Osteoblast (primary cell): ENCODE measurements at regions not wholly inside any gene's neighbourhood (a gene's known extent, or its start where the extent isn't known, plus 50 kb on each side); places are given as distances from the start of the nearest gene placed in this dataset.

Experiments
- DNase-seq: peaks from one replicate; pipeline ENCODE4 v3.0.0; 2011; ENCODE audit warnings: low spot score, mixed read lengths; ENCODE audit not compliant: insufficient read length; ENCODE audit errors: missing footprints
- H2AFZ ChIP-seq: 2 replicates; pipeline ENCODE4 v1.6.0; 2011; ENCODE audit warnings: mild to moderate bottlenecking, low read length
- H3K27ac ChIP-seq: 2 replicates; pipeline ENCODE4 v1.5.1; 2011; ENCODE audit warnings: mild to moderate bottlenecking, low read depth, low read length, moderate library complexity
- H3K27me3 ChIP-seq: 2 replicates; pipeline ENCODE4 v1.6.0; 2012; ENCODE audit warnings: mild to moderate bottlenecking, control low read depth, inconsistent platforms, low read length, moderate library complexity; ENCODE audit not compliant: insufficient read depth
- H3K36me3 ChIP-seq: 2 replicates; pipeline ENCODE4 v1.5.1; 2011; ENCODE audit warnings: mild to moderate bottlenecking, low read length, control low read depth, moderate library complexity; ENCODE audit not compliant: insufficient read depth
- H3K4me1 ChIP-seq: 2 replicates; pipeline ENCODE4 v1.5.1; 2011; ENCODE audit warnings: mild to moderate bottlenecking, low read length, control low read depth, moderate library complexity; ENCODE audit not compliant: insufficient read depth
- H3K4me2 ChIP-seq: 2 replicates; pipeline ENCODE4 v1.6.0; 2011; ENCODE audit warnings: mild to moderate bottlenecking, low read length; ENCODE audit not compliant: insufficient read depth
- H3K4me3 ChIP-seq: fragments of 200-600 bp; sonication (generic); 3 replicates; pipeline ENCODE4 v1.5.1; 2012; ENCODE audit warnings: mild to moderate bottlenecking, low read length, inconsistent platforms; ENCODE audit not compliant: insufficient read depth
- H3K79me2 ChIP-seq: 2 replicates; pipeline ENCODE4 v1.6.0; 2012; ENCODE audit warnings: mild to moderate bottlenecking, low read length, control low read depth, inconsistent platforms; ENCODE audit not compliant: insufficient read depth
- H3K9me3 ChIP-seq: 2 replicates; pipeline ENCODE4 v1.5.1; 2011; ENCODE audit warnings: low read depth, low read length, control low read depth
- H4K20me1 ChIP-seq: 2 replicates; pipeline ENCODE4 v1.6.0; 2012; ENCODE audit warnings: mild to moderate bottlenecking, low read length, control low read depth; ENCODE audit not compliant: insufficient read depth
- TF ChIP-seq, protein P1 (sequence below): IDR thresholded peaks from 2 replicates; pipeline ENCODE4 v1.5.1; 2011; ENCODE audit warnings: mild to moderate bottlenecking, low read depth, low read length, moderate library complexity; ENCODE audit errors: extremely low read depth

DNA sequence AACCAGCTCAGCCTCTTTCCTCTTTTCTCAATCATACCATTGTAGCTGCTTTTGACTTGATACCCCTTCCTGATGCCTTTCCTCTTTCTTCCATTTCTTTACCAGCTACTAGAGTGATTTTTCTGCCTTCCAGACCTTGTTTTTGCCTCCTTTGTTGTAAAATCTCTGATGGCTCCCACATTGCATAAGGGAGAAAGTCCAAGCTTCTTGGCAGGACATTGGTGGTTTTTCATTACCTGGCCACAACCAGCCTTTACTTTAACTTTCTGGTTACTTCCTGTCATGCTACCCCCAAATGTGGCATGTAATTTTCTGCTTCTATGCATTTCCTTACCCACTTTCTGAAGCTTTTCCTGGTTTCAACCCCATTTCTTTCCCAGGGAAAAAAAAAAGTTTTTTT lies 452.5 kb downstream of the TMEM38B start:
- H2AFZ ChIP-seq, result no peak overlapping the region
- no peak overlapping the region for H3K27ac ChIP-seq
- H3K4me1 ChIP-seq, result no peaks in the 10 kb centered on the region
- DNase-seq, result no peak
- TF ChIP-seq, protein P1, sequence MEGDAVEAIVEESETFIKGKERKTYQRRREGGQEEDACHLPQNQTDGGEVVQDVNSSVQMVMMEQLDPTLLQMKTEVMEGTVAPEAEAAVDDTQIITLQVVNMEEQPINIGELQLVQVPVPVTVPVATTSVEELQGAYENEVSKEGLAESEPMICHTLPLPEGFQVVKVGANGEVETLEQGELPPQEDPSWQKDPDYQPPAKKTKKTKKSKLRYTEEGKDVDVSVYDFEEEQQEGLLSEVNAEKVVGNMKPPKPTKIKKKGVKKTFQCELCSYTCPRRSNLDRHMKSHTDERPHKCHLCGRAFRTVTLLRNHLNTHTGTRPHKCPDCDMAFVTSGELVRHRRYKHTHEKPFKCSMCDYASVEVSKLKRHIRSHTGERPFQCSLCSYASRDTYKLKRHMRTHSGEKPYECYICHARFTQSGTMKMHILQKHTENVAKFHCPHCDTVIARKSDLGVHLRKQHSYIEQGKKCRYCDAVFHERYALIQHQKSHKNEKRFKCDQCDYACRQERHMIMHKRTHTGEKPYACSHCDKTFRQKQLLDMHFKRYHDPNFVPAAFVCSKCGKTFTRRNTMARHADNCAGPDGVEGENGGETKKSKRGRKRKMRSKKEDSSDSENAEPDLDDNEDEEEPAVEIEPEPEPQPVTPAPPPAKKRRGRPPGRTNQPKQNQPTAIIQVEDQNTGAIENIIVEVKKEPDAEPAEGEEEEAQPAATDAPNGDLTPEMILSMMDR, result no peak
- no peaks in the 10 kb centered on the region for H3K27me3 ChIP-seq
- H3K4me3 ChIP-seq, result no peak overlapping the region
- H3K36me3 ChIP-seq, result no peaks in the 10 kb centered on the region
- H3K9me3 ChIP-seq, result no peaks in the 10 kb centered on the region
- H3K4me2 ChIP-seq, result no peak overlapping the region
- no peaks in the 10 kb centered on the region for H3K79me2 ChIP-seq
- H4K20me1 ChIP-seq, result no peaks in the 10 kb centered on the region

- no peaks in the 10 kb centered on the region for H3K79me2 ChIP-seq
- DNase-seq, result no peak
- H3K4me1 ChIP-seq, result no peaks in the 10 kb centered on the region
- H3K4me2 ChIP-seq, result no peak overlapping the region
- no peak overlapping the region for H3K27ac ChIP-seq
- H3K36me3 ChIP-seq, result no peaks in the 10 kb centered on the region
- H4K20me1 ChIP-seq, result no peaks in the 10 kb centered on the region
- TF ChIP-seq, protein P1, result no peak
- no peaks in the 10 kb centered on the region for H3K9me3 ChIP-seq
- H3K4me3 ChIP-seq, result no peak overlapping the region
- H3K27me3 ChIP-seq, result no peaks in the 10 kb centered on the region
- H2AFZ ChIP-seq, result no peak overlapping the region
These were observed 455.6 kb downstream of the TMEM38B start for GRCh38 chr9:106149956-106150355.

GRCh38 chr9:106156465-106156864 lies 462.1 kb downstream of the TMEM38B start:
- no peaks in the 10 kb centered on the region for H3K4me1 ChIP-seq
- DNase-seq, result no peak
- H3K9me3 ChIP-seq, result no peaks in the 10 kb centered on the region
- H3K79me2 ChIP-seq, result no peaks in the 10 kb centered on the region
- no peaks in the 10 kb centered on the region for H3K27me3 ChIP-seq
- no peak overlapping the region for H3K4me3 ChIP-seq
- no peak overlapping the region for H2AFZ ChIP-seq
- H4K20me1 ChIP-seq, result no peaks in the 10 kb centered on the region
- no peak overlapping the region for H3K27ac ChIP-seq
- H3K36me3 ChIP-seq, result no peaks in the 10 kb centered on the region
- TF ChIP-seq, protein P1, result no peak
- no peak overlapping the region for H3K4me2 ChIP-seq

- Histone ChIP-seq H3K27me3 (no peaks in the 10 kb centered on the region), H2AFZ (no peak overlapping the region), H3K36me3 (no peaks in the 10 kb centered on the region), H3K4me2 (no peak overlapping the region), H3K9me3 (no peaks in the 10 kb centered on the region), H3K79me2 (no peaks in the 10 kb centered on the region), H3K27ac (no peak overlapping the region), H3K4me1 (no peaks in the 10 kb centered on the region), H3K4me3 (no peak overlapping the region), H4K20me1 (no peaks in the 10 kb centered on the region)
- TF ChIP-seq, protein P1, result no peak
- DNase-seq, result no peak
These were observed 477.9 kb downstream of the TMEM38B start for GRCh38 chr9:106172265-106172664.
